Duodenal mucosa (tissue), 2 donors: ENCODE measurements at regions not wholly inside any gene's neighbourhood (a gene's known extent, or its start where the extent isn't known, plus 50 kb on each side); places are given as distances from the start of the nearest gene placed in this dataset.
"Not testable (repeated sequence)": the region's sequence is repeated elsewhere in the genome, so short reads cannot be mapped to it uniquely, and the experiment has no call there.

ENCODE experiments used
- H3K27ac ChIP-seq: one replicate; pipeline ENCODE4 v1.7.0; 2013; ENCODE audit warnings: low read depth, low read length
- H3K27me3 ChIP-seq, 2 donors: one replicate each; pipeline ENCODE4 v1.7.0; 2013; ENCODE audit warnings: low read length in 2 of 2, control low read depth in 1 of 2; ENCODE audit not compliant: insufficient read depth in 2 of 2, control insufficient read depth in 1 of 2
- H3K36me3 ChIP-seq, 2 donors: one replicate each; pipeline ENCODE4 v1.7.0; 2013; ENCODE audit warnings: low read length in 2 of 2, control low read depth in 1 of 2; ENCODE audit not compliant: insufficient read depth in 2 of 2, control insufficient read depth in 1 of 2
- H3K4me1 ChIP-seq, 2 donors: one replicate each; pipeline ENCODE4 v1.7.0; 2013; ENCODE audit warnings: low read length in 2 of 2, control low read depth in 1 of 2; ENCODE audit not compliant: insufficient read depth in 2 of 2, control insufficient read depth in 1 of 2
- H3K4me3 ChIP-seq, 2 donors: one replicate each; pipeline ENCODE4 v1.7.0; 2013; ENCODE audit warnings: low read length in 2 of 2, low read depth in 1 of 2
- H3K9ac ChIP-seq, 2 donors: one replicate each; pipeline ENCODE4 v1.7.0; 2013; ENCODE audit warnings: low read length in 2 of 2, low read depth in 1 of 2
- H3K9me3 ChIP-seq, 2 donors: one replicate each; pipeline ENCODE4 v1.7.0; 2013; ENCODE audit warnings: low read length in 2 of 2, control low read depth in 1 of 2; ENCODE audit not compliant: control insufficient read depth in 1 of 2

GRCh38 chr13:54004026-54004699 lies 975.5 kb downstream of the OLFM4 start:
- Histone ChIP-seq H3K4me3 (no peak overlapping the region), H3K27ac (no peak overlapping the region), H3K9ac (no peak overlapping the region), H3K27me3 (no peaks in the 10 kb centered on the region), H3K4me1 (no peaks in the 10 kb centered on the region), H3K36me3 (no peaks in the 10 kb centered on the region), H3K9me3 (no peaks in the 10 kb centered on the region)

GRCh38 chr13:54016542-54016941 lies 987.9 kb downstream of the OLFM4 start:
- Histone ChIP-seq H3K4me1 (no peaks in the 10 kb centered on the region), H3K9ac (no peak overlapping the region), H3K27ac (no peak overlapping the region)

GRCh38 chr13:54018485-54018884 lies 989.9 kb downstream of the OLFM4 start:
- Histone ChIP-seq H3K4me3 (no peak overlapping the region), H3K4me1 (no peaks in the 10 kb centered on the region), H3K9me3 (no peaks in the 10 kb centered on the region), H3K36me3 (no peaks in the 10 kb centered on the region), H3K27me3 (no peaks in the 10 kb centered on the region), H3K27ac (no peak overlapping the region), H3K9ac (no peak overlapping the region)

More at GRCh38 chr13:54016542-54016941, 987.9 kb downstream of the OLFM4 start:
- no peaks in the 10 kb centered on the region for H3K27me3 ChIP-seq
- no peak overlapping the region for H3K4me3 ChIP-seq
- H3K9me3 ChIP-seq: no peaks in the 10 kb centered on the region
- no peaks in the 10 kb centered on the region for H3K36me3 ChIP-seq

GRCh38 chr13:54029226-54029625 lies 1000.6 kb downstream of the OLFM4 start:
- no peaks in the 10 kb centered on the region for H3K36me3 ChIP-seq
- no peak overlapping the region for H3K9ac ChIP-seq
- H3K4me1 ChIP-seq: no peaks in the 10 kb centered on the region
- peaks cover 0 to 8% of the 10 kb centered on the region in 2 donors for H3K9me3 ChIP-seq
- no peak overlapping the region for H3K4me3 ChIP-seq
- no peak overlapping the region for H3K27ac ChIP-seq
- no peaks in the 10 kb centered on the region for H3K27me3 ChIP-seq

GRCh38 chr13:54029720-54030119 lies 1001.1 kb downstream of the OLFM4 start:
- H3K4me1 ChIP-seq: no peaks in the 10 kb centered on the region
- H3K27ac ChIP-seq: no peak overlapping the region
- no peak overlapping the region for H3K4me3 ChIP-seq
- no peak overlapping the region for H3K9ac ChIP-seq
- no peaks in the 10 kb centered on the region for H3K36me3 ChIP-seq
- H3K9me3 ChIP-seq: peaks cover 0 to 7% of the 10 kb centered on the region in 2 donors
- H3K27me3 ChIP-seq: no peaks in the 10 kb centered on the region

GRCh38 chr13:54033323-54033861 lies 1004.8 kb downstream of the OLFM4 start:
- Histone ChIP-seq H3K9me3 (peaks cover 0 to 4% of the 10 kb centered on the region in 2 donors), H3K4me1 (no peaks in the 10 kb centered on the region), H3K27ac (no peak overlapping the region), H3K4me3 (no peak overlapping the region), H3K36me3 (no peaks in the 10 kb centered on the region), H3K27me3 (no peaks in the 10 kb centered on the region), H3K9ac (no peak overlapping the region)

- Histone ChIP-seq H3K9me3 (peaks cover 0 to 4% of the 10 kb centered on the region in 2 donors), H3K4me3 (no peak overlapping the region), H3K27me3 (no peaks in the 10 kb centered on the region), H3K27ac (no peak overlapping the region), H3K9ac (no peak overlapping the region), H3K4me1 (no peaks in the 10 kb centered on the region), H3K36me3 (no peaks in the 10 kb centered on the region)
These were observed 1005.4 kb downstream of the OLFM4 start for GRCh38 chr13:54034047-54034446.

GRCh38 chr13:54057416-54057815 lies 1028.8 kb downstream of the OLFM4 start:
- not testable (repeated sequence) for H3K4me3 ChIP-seq, H3K27me3 ChIP-seq, H3K4me1 ChIP-seq, H3K27ac ChIP-seq, H3K9me3 ChIP-seq, H3K9ac ChIP-seq, H3K36me3 ChIP-seq

GRCh38 chr13:54069958-54070357 lies 1041.3 kb downstream of the OLFM4 start:
- H3K4me3 ChIP-seq, H3K9ac ChIP-seq, H3K36me3 ChIP-seq, H3K27ac ChIP-seq, H3K4me1 ChIP-seq, H3K27me3 ChIP-seq: not testable (repeated sequence)
- H3K9me3 ChIP-seq: peaks cover 3 to 14% of the 10 kb centered on the region in 2 donors

GRCh38 chr13:54077569-54077968 lies 1049.0 kb downstream of the OLFM4 start:
- Histone ChIP-seq H3K27me3 (no peaks in the 10 kb centered on the region), H3K9me3 (no peaks in the 10 kb centered on the region), H3K4me3 (no peak overlapping the region), H3K9ac (no peak overlapping the region), H3K36me3 (no peaks in the 10 kb centered on the region), H3K27ac (no peak overlapping the region), H3K4me1 (no peaks in the 10 kb centered on the region)
